Endothelial cell (in vitro differentiated cells): ENCODE measurements at regions not wholly inside any gene's neighbourhood (a gene's known extent, or its start where the extent isn't known, plus 50 kb on each side); places are given as distances from the start of the nearest gene placed in this dataset.

Experiments
- DNase-seq: peaks from one replicate; pipeline ENCODE4 v3.0.0; 2021; ENCODE audit warnings: low spot score
- H3K27ac Mint-ChIP-seq: one replicate; pipeline ENCODE4 v1.8.0; 2021; ENCODE audit warnings: mixed read lengths, inconsistent platforms; ENCODE audit not compliant: unreplicated experiment
- H3K27me3 Mint-ChIP-seq: one replicate; pipeline ENCODE4 v1.8.0; 2021; ENCODE audit warnings: mild to moderate bottlenecking, moderate library complexity, mixed read lengths, inconsistent platforms; ENCODE audit not compliant: unreplicated experiment
- H3K36me3 Mint-ChIP-seq: one replicate; pipeline ENCODE4 v1.8.0; 2021; ENCODE audit warnings: mild to moderate bottlenecking, low read depth, mixed read lengths, inconsistent platforms; ENCODE audit not compliant: unreplicated experiment
- H3K4me1 Mint-ChIP-seq: one replicate; pipeline ENCODE4 v1.8.0; 2021; ENCODE audit warnings: mild to moderate bottlenecking, mixed read lengths, inconsistent platforms; ENCODE audit not compliant: unreplicated experiment
- H3K4me3 Mint-ChIP-seq: one replicate; pipeline ENCODE4 v1.8.0; 2021; ENCODE audit warnings: mild to moderate bottlenecking, mixed read lengths, inconsistent platforms; ENCODE audit not compliant: unreplicated experiment
- H3K9me3 Mint-ChIP-seq: one replicate; pipeline ENCODE4 v1.8.0; 2021; ENCODE audit warnings: mixed read lengths, inconsistent platforms; ENCODE audit not compliant: unreplicated experiment
- CTCF ChIP-seq: fragments of 200-600 bp; sonication (generic); IDR thresholded peaks from one replicate; pipeline ENCODE4 v1.5.0; 2021; ENCODE audit warnings: antibody characterized with exemption; ENCODE audit not compliant: unreplicated experiment

- Mint-ChIP-seq H3K27me3 (peaks cover 13% of the 10 kb centered on the region), H3K4me3 (no peak overlapping the region), H3K36me3 (no peaks in the 10 kb centered on the region), H3K4me1 (peaks cover 17% of the 10 kb centered on the region), H3K27ac (no peak overlapping the region), H3K9me3 (no peaks in the 10 kb centered on the region)
- TF ChIP-seq CTCF: no peak
- no peak for DNase-seq
Measured at GRCh38 chr18:37659906-37660305, 94.3 kb upstream of the CELF4 start.

- Mint-ChIP-seq H3K4me1 (peaks cover 18% of the 10 kb centered on the region), H3K36me3 (no peaks in the 10 kb centered on the region)
- no peak for TF ChIP-seq CTCF
Measured at GRCh38 chr18:37658894-37659293, 93.3 kb upstream of the CELF4 start.

GRCh38 chr18:37657493-37657892 lies 91.9 kb upstream of the CELF4 start:
- no peak overlapping the region for H3K27ac Mint-ChIP-seq
- peaks cover 21% of the 10 kb centered on the region for H3K4me1 Mint-ChIP-seq
- H3K9me3 Mint-ChIP-seq: no peaks in the 10 kb centered on the region

More at GRCh38 chr18:37658894-37659293, 93.3 kb upstream of the CELF4 start:
- no peak overlapping the region for H3K27ac Mint-ChIP-seq
- H3K4me3 Mint-ChIP-seq: no peak overlapping the region
- peaks cover 13% of the 10 kb centered on the region for H3K27me3 Mint-ChIP-seq
- H3K9me3 Mint-ChIP-seq: no peaks in the 10 kb centered on the region
- DNase-seq: no peak

GRCh38 chr18:37654731-37655369 lies 89.3 kb upstream of the CELF4 start:
- no peak overlapping the region for H3K27ac Mint-ChIP-seq
- H3K27me3 Mint-ChIP-seq: no peaks in the 10 kb centered on the region
- H3K9me3 Mint-ChIP-seq: no peaks in the 10 kb centered on the region
- H3K36me3 Mint-ChIP-seq: no peaks in the 10 kb centered on the region
- no peak for TF ChIP-seq CTCF
- no peak for DNase-seq
- peaks cover 16% of the 10 kb centered on the region for H3K4me1 Mint-ChIP-seq
- no peak overlapping the region for H3K4me3 Mint-ChIP-seq

More at GRCh38 chr18:37657493-37657892, 91.9 kb upstream of the CELF4 start:
- no peak for TF ChIP-seq CTCF
- Mint-ChIP-seq H3K27me3 (peaks cover 10% of the 10 kb centered on the region), H3K4me3 (no peak overlapping the region), H3K36me3 (no peaks in the 10 kb centered on the region)
- no peak for DNase-seq

- H3K27ac Mint-ChIP-seq: no peak overlapping the region
- H3K4me1 Mint-ChIP-seq: peaks cover 8% of the 10 kb centered on the region
- H3K27me3 Mint-ChIP-seq: no peaks in the 10 kb centered on the region
- no peaks in the 10 kb centered on the region for H3K9me3 Mint-ChIP-seq
- no peak for TF ChIP-seq CTCF
- no peak overlapping the region for H3K4me3 Mint-ChIP-seq
- H3K36me3 Mint-ChIP-seq: no peaks in the 10 kb centered on the region
- no peak for DNase-seq
Measured at GRCh38 chr18:37654034-37654433, 88.4 kb upstream of the CELF4 start.
